Activated CD4-positive, alpha-beta T cell treated with anti-CD3 and anti-CD28 coated beads for 24 hours (primary cell): ENCODE measurements at regions not wholly inside any gene's neighbourhood (a gene's known extent, or its start where the extent isn't known, plus 50 kb on each side); places are given as distances from the start of the nearest gene placed in this dataset.
"Not testable (repeated sequence)": the region's sequence is repeated elsewhere in the genome, so short reads cannot be mapped to it uniquely, and the experiment has no call there.

Experiments used
- DNase-seq, 2 donors: peaks; one replicate each; pipeline ENCODE4 v3.0.0-alpha.2; 2020; ENCODE audit warnings: low read depth in 2 of 2

GRCh38 chr5:174917976-174918554, 193.7 kb downstream of the MSX2 start:
- no peak for DNase-seq

- DNase-seq: not testable (repeated sequence)
Observed at GRCh38 chr5:174917435-174917834, 193.1 kb downstream of the MSX2 start.

- not testable (repeated sequence) for DNase-seq
Observed at GRCh38 chr5:174916924-174917323, 192.5 kb downstream of the MSX2 start.

DNA sequence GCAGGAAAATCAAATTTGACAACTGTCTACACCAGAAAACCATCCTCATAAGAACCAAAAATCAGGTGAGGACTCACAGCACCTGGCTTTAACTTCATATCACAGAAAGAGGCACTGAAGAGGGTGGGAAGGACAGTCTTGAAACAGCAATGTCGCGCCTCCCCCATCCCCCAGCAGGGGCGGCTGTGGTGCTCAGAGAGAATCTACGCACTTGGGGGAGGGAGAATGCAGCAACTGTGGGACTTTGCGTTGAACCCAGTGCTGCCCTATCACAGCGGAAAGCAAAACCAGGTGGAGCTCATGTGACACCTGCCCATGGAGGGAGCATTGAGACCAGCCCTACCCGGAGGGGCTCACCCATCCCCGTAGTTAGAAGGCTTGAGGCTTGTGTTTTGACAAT, 191.8 kb downstream of the MSX2 start:
- no peak for DNase-seq

GRCh38 chr5:174911118-174911517, 186.7 kb downstream of the MSX2 start:
- DNase-seq: no peak

DNA sequence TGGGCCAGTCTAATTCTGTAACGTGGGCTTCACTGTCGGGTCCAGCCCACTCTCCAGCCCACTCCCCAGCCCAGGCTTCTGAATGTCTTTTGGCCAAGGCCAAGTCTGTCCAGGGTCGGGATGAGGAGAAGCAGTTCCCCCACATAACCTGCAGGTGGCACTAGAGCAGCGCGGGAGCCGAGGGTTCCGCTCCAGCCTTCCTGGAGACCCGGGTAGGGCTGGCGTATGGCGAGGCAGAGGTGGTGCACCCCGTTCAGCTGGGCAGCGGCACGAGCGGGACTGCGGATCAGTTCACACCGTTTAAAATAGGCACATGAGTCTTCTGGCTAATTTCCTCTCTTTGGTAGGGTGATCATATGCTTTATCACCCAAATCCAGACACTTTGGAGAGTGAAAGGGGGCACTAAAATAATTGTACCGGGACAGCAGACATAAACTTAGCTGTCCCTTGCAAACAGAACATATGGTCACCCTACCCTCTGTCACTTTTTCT, 185.9 kb downstream of the MSX2 start:
- peak; percentile 35 to 38 for DNase-seq

GRCh38 chr5:174903172-174903732, 178.9 kb downstream of the MSX2 start:
- DNase-seq: no peak

- no peak for DNase-seq
Observed at GRCh38 chr5:174901336-174901735, 177.0 kb downstream of the MSX2 start.

DNA sequence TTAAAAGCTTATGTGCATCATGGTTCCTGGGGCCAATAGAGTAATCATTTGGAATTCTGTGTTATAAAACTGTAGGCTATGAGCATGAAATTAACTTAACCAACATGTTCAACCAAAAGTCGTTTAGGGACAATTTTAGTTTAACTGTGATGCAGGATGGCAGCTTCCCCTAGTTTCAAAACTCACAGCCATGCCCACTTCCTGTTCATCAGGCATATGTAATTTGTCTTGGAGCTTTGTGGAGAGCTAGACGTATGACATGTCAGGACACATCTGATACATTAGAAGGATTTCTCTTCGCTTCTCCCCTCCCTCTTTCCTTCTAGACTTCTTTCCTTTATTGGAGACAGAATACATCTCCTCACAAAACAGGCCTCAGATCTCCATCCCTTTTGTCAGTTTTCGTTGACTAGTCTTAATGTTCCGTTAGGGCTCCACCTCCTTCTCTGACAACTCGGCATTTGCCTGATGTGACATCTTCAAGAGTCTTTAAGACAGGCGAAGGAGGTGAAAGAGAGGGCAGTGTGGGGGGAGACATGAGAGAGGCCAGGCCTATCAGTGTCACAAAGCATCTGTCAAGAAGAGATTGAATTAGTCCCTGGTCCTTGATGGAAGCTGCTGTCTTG, 176.0 kb downstream of the MSX2 start:
- no peak for DNase-seq

- no peak for DNase-seq
Observed at GRCh38 chr5:174897281-174897950, 173.0 kb downstream of the MSX2 start.

DNA sequence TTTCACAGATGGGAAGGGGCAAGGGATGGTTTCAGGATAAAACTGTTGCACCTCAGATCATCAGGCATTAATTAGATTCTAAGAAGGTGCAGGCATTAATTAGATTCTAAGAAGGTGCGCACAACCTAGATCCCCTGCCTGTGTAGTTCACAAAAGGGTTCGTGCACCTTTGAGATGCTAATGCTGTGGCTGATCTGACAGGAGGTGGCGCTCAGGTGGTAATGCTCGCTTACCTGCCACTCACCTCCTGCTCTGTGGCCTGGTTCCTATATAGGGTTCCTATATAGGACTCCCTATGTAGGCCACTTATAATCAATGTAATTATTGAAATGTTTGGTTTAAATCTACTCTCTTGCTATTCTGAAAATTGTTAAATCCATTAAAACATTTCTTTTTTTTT, 171.0 kb downstream of the MSX2 start:
- DNase-seq: no peak

GRCh38 chr5:174892742-174893141, 168.4 kb downstream of the MSX2 start:
- DNase-seq: no peak

- not testable (repeated sequence) for DNase-seq
Observed at GRCh38 chr5:174880412-174881200, 156.2 kb downstream of the MSX2 start.

- no peak for DNase-seq
Observed at GRCh38 chr5:174877987-174878386, 153.6 kb downstream of the MSX2 start.

DNA sequence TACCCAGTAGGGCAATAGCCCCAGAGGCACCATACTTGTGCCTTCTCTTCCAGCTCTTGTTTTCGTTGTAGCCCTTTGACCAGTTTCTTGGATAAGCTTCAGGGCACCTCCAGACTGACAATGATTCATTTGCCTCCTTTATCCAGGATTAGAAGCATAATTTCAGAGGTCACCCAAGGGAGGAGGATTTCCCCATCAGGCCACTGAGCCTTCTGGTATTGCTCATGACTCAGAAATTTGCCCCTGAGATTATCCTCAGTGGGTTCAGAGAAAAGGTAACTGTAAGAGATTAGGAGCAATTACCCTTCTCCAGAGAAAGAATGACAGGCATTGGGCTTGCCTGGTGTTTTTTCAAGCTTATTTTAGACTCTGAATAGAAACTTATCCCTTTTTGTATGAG, 147.9 kb downstream of the MSX2 start:
- no peak for DNase-seq

- no peak for DNase-seq
Observed at GRCh38 chr5:174852143-174852542, 127.8 kb downstream of the MSX2 start.

DNA sequence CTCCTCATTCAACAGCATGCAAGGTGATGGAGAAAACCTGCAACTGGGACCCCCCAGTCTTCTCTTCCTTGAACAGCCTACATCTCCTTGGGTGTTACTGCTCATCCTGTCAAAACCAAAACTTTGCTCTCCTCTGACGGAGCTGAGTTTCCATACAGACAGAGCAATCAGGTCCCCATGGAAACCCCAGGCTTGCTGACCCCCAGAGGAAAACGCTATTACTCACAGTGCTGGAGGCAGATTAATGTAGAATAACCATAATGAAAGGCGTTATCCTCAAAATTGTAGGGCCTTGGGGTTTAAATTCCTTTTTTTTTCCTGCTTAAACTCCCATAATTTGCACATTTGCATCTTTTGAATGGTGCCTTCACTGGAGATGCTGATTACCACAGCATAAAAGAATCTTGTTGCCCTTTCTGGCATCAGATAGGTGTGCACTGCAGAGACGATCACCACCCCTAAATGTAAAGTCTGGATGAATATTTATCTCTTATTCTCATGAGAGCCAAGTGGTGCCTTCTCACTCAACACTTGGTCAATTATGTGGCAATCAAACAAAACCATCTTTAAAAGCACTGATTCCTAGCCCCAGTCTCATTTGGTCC, 126.3 kb downstream of the MSX2 start:
- no peak for DNase-seq

- no peak for DNase-seq
Observed at GRCh38 chr5:174849426-174849825, 125.0 kb downstream of the MSX2 start.

- no peak for DNase-seq
Observed at GRCh38 chr5:174844971-174845370, 120.6 kb downstream of the MSX2 start.

GRCh38 chr5:174843263-174844250, 119.2 kb downstream of the MSX2 start:
- DNase-seq: no peak
